ENCODE measurements at regions not wholly inside any gene's neighbourhood (a gene's known extent, or its start where the extent isn't known, plus 50 kb on each side); places are given as distances from the start of the nearest gene placed in this dataset.

GRCh38 chr13:50611117-50611781 is 232.2 kb downstream of the DLEU7 start:
- H3K4me2 ChIP-seq (ENCODE audit: extremely low read depth, insufficient read depth, low read length): no peak overlapping the region
- DNase-seq (ENCODE audit: low read depth in 2 of 2): no peak
- H3K79me2 ChIP-seq (ENCODE audit: control insufficient read depth, insufficient read depth, low read length): no peaks in the 10 kb centered on the region
- H3K4me3 ChIP-seq (replicated peaks in 1 of 4; ENCODE audit: control extremely low read depth in 1 of 4, insufficient read depth in 1 of 4, low read depth in 3 of 4, low read length in 4 of 4): no peak overlapping the region
- H3K4me1 ChIP-seq (ENCODE audit: control insufficient read depth, extremely low read depth, insufficient read depth, low read length): no peaks in the 10 kb centered on the region
- no peak overlapping the region for H3K9ac ChIP-seq (ENCODE audit: insufficient read depth, low read length)
- H3K36me3 ChIP-seq (ENCODE audit: control insufficient read depth, insufficient read depth, low read length): no peaks in the 10 kb centered on the region
- no peak overlapping the region for H3K27ac ChIP-seq (ENCODE audit: insufficient read depth, low read length)
- H3K9me3 ChIP-seq (ENCODE audit: control insufficient read depth, insufficient read depth, low read depth, low read length): no peaks in the 10 kb centered on the region
- H3K27me3 ChIP-seq (ENCODE audit: control insufficient read depth, insufficient read depth, low read length): peaks cover 10% of the 10 kb centered on the region
- H4K20me1 ChIP-seq (ENCODE audit: control insufficient read depth, extremely low read depth, insufficient read depth, low read length): no peaks in the 10 kb centered on the region
- H2AFZ ChIP-seq (ENCODE audit: low read length): no peak overlapping the region
- TF ChIP-seq EZH2 (IDR thresholded peaks at IDR 0.05; ENCODE audit: low read length, missing control alignments) (no peak), CTCF (conservative IDR thresholded peaks at IDR 0.05 in 1 of 2, IDR thresholded peaks at IDR 0.05 in 1 of 2; ENCODE audit: low read depth in 1 of 2, low read length in 2 of 2) (no peak)

- H3K4me3 ChIP-seq (replicated peaks in 1 of 4; ENCODE audit: control extremely low read depth in 1 of 4, insufficient read depth in 1 of 4, low read depth in 3 of 4, low read length in 4 of 4): no peak overlapping the region
Measured at GRCh38 chr13:50612717-50613116, 230.8 kb downstream of the DLEU7 start.

GRCh38 chr13:50613356-50613831 is 230.1 kb downstream of the DLEU7 start:
- H3K9me3 ChIP-seq (ENCODE audit: control insufficient read depth, insufficient read depth, low read depth, low read length): no peaks in the 10 kb centered on the region
- no peak overlapping the region for H3K4me3 ChIP-seq (replicated peaks in 1 of 4; ENCODE audit: control extremely low read depth in 1 of 4, insufficient read depth in 1 of 4, low read depth in 3 of 4, low read length in 4 of 4)
- no peak overlapping the region for H3K27ac ChIP-seq (ENCODE audit: insufficient read depth, low read length)
- no peak overlapping the region for H3K9ac ChIP-seq (ENCODE audit: insufficient read depth, low read length)
- H2AFZ ChIP-seq (ENCODE audit: low read length): no peak overlapping the region
- peaks cover 10% of the 10 kb centered on the region for H3K27me3 ChIP-seq (ENCODE audit: control insufficient read depth, insufficient read depth, low read length)
- DNase-seq (ENCODE audit: low read depth in 2 of 2): peak; percentile 36 to 49
- no peaks in the 10 kb centered on the region for H3K79me2 ChIP-seq (ENCODE audit: control insufficient read depth, insufficient read depth, low read length)
- H4K20me1 ChIP-seq (ENCODE audit: control insufficient read depth, extremely low read depth, insufficient read depth, low read length): no peaks in the 10 kb centered on the region
- H3K4me2 ChIP-seq (ENCODE audit: extremely low read depth, insufficient read depth, low read length): no peak overlapping the region
- no peaks in the 10 kb centered on the region for H3K4me1 ChIP-seq (ENCODE audit: control insufficient read depth, extremely low read depth, insufficient read depth, low read length)
- H3K36me3 ChIP-seq (ENCODE audit: control insufficient read depth, insufficient read depth, low read length): no peaks in the 10 kb centered on the region
- no peak for TF ChIP-seq CTCF (conservative IDR thresholded peaks at IDR 0.05 in 1 of 2, IDR thresholded peaks at IDR 0.05 in 1 of 2; ENCODE audit: low read depth in 1 of 2, low read length in 2 of 2)
- TF ChIP-seq EZH2 (IDR thresholded peaks at IDR 0.05; ENCODE audit: low read length, missing control alignments): no peak

More at GRCh38 chr13:50612717-50613116, 230.8 kb downstream of the DLEU7 start:
- Histone ChIP-seq H4K20me1 (ENCODE audit: control insufficient read depth, extremely low read depth, insufficient read depth, low read length) (no peaks in the 10 kb centered on the region), H3K36me3 (ENCODE audit: control insufficient read depth, insufficient read depth, low read length) (no peaks in the 10 kb centered on the region), H3K4me2 (ENCODE audit: extremely low read depth, insufficient read depth, low read length) (no peak overlapping the region), H2AFZ (ENCODE audit: low read length) (no peak overlapping the region), H3K4me1 (ENCODE audit: control insufficient read depth, extremely low read depth, insufficient read depth, low read length) (no peaks in the 10 kb centered on the region), H3K27ac (ENCODE audit: insufficient read depth, low read length) (no peak overlapping the region), H3K27me3 (ENCODE audit: control insufficient read depth, insufficient read depth, low read length) (peaks cover 10% of the 10 kb centered on the region), H3K79me2 (ENCODE audit: control insufficient read depth, insufficient read depth, low read length) (no peaks in the 10 kb centered on the region), H3K9ac (ENCODE audit: insufficient read depth, low read length) (no peak overlapping the region), H3K9me3 (ENCODE audit: control insufficient read depth, insufficient read depth, low read depth, low read length) (no peaks in the 10 kb centered on the region)
- DNase-seq (ENCODE audit: low read depth in 2 of 2): no peak
- TF ChIP-seq EZH2 (IDR thresholded peaks at IDR 0.05; ENCODE audit: low read length, missing control alignments) (no peak), CTCF (conservative IDR thresholded peaks at IDR 0.05 in 1 of 2, IDR thresholded peaks at IDR 0.05 in 1 of 2; ENCODE audit: low read depth in 1 of 2, low read length in 2 of 2) (no peak)

All from fibroblast of lung (primary cell).